ENCODE measurements at regions not wholly inside any gene's neighbourhood (a gene's known extent, or its start where the extent isn't known, plus 50 kb on each side); places are given as distances from the start of the nearest gene placed in this dataset.

DNA sequence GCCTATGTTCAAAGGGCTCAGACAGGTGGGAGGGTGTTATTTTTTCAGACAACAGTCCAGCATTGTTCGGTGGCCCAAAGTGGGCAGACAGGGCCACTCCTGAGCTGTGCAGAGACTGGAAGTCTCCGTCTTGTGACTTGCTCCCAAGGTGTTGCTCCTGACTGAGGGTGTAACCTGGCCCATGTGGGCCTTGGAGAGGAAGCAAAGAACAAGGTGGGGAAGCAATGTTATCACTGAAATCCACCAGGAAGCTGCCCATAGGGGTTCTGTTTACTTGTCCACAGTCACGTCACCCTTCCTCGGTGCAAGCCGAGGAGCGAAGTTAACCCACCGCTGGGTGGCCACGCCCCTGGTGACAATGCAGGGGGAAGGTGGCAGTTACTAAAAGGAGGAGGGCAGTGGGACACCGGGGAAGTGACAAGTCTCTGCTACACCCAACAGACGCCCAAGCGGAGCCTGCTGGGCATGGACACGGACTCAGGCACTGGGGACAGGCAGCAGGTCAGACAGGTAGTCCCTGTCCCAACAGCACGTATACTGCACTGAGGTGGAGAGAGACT, 311.6 kb upstream of the MKI67 start:
- CTCF ChIA-PET: no interaction called here
- H3K4me3 ChIP-seq (ENCODE audit: low read depth, low read length): no peak overlapping the region
- no peak overlapping the region for H3K27ac ChIP-seq (ENCODE audit: low read depth, low read length)
- no peaks in the 10 kb centered on the region for H3K27me3 ChIP-seq (ENCODE audit: control insufficient read depth, insufficient read depth, low read length)
- DNase-seq (ENCODE audit: low read depth, low spot score): no peak
- H3K9me3 ChIP-seq (ENCODE audit: control insufficient read depth, insufficient read depth, low read length): peaks cover 52% of the 10 kb centered on the region
- TF ChIP-seq, protein P1, sequence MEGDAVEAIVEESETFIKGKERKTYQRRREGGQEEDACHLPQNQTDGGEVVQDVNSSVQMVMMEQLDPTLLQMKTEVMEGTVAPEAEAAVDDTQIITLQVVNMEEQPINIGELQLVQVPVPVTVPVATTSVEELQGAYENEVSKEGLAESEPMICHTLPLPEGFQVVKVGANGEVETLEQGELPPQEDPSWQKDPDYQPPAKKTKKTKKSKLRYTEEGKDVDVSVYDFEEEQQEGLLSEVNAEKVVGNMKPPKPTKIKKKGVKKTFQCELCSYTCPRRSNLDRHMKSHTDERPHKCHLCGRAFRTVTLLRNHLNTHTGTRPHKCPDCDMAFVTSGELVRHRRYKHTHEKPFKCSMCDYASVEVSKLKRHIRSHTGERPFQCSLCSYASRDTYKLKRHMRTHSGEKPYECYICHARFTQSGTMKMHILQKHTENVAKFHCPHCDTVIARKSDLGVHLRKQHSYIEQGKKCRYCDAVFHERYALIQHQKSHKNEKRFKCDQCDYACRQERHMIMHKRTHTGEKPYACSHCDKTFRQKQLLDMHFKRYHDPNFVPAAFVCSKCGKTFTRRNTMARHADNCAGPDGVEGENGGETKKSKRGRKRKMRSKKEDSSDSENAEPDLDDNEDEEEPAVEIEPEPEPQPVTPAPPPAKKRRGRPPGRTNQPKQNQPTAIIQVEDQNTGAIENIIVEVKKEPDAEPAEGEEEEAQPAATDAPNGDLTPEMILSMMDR (IDR thresholded peaks at IDR 0.05; ENCODE audit: low read depth, low read length): no peak
- POLR2A ChIA-PET: no interaction called here

DNA sequence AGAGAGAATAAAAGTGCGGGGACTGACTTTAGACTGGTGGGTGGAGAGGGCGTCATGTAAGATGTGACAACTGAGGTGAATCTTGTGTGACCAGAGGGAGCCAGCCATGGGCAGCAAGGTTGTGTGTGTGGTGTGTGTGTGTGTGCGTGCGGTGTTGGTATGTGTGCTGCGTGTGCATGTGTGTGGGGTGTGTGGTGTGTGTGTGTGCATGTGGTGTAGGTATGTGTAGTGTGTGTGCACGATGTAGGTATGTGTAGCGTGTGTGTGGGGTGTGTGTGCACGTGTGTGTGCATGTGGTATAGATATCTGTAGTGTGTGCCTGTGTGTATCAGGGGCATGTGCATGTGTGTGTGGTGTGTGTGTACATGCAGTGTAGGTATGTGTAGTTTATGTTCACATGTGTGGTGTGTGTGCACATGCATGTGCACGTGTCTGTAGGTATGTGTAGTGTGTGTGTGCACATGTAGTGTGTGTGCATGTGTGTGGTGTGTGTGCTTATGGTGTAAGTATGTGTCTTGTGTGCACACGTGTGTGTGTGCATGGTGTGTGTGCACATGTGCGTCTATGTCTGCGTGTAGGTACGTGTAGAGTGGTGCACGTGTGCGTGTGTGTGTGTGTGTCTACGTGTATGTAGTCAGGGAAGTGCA, 312.3 kb upstream of the MKI67 start:
- TF ChIP-seq, protein P1 (IDR thresholded peaks at IDR 0.05; ENCODE audit: low read depth, low read length): no peak
- CTCF ChIA-PET: no interaction called here
- H3K9me3 ChIP-seq (ENCODE audit: control insufficient read depth, insufficient read depth, low read length): peaks cover 49% of the 10 kb centered on the region
- H3K27ac ChIP-seq (ENCODE audit: low read depth, low read length): no peak overlapping the region
- no peak overlapping the region for H3K4me3 ChIP-seq (ENCODE audit: low read depth, low read length)
- DNase-seq (ENCODE audit: low read depth, low spot score): no peak
- no peaks in the 10 kb centered on the region for H3K27me3 ChIP-seq (ENCODE audit: control insufficient read depth, insufficient read depth, low read length)
- POLR2A ChIA-PET: no interaction called here

DNA sequence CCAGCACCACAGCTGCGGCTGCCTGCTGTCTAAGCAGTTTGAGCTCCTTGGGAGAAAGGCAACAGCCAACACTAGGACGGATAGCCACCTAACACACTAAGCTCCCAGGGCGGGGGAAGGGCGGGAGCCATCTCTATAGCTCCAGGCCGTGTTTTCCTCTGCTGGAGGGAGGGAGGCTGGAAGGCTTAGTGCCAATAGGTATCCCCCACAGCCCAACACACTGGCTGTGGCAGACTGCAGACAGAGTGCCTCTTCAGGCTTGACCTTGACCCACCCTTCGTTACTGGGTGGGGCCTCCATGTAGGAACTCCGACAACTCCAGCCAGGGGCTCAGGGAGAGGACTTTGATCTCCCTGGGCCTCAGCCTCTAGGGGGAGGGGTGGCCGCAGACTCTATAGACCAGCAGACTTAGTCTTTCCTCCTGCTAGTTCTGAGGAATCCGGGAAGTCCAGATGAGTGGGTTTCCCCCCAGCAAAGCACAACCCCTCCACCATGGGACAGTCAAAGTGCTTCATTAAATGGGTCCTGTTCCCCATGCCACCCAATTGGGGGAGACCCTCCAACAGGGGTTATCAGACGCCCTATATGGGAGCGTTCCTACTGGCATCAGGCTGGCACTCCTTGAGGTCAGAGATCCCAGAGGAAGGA, 314.4 kb upstream of the MKI67 start:
- ChIA-PET POLR2A (no interaction called here), CTCF (no interaction called here)
- TF ChIP-seq, protein P1 (IDR thresholded peaks at IDR 0.05; ENCODE audit: low read depth, low read length): no peak
- H3K27ac ChIP-seq (ENCODE audit: low read depth, low read length): no peak overlapping the region
- DNase-seq (ENCODE audit: low read depth, low spot score): no peak
- no peak overlapping the region for H3K4me3 ChIP-seq (ENCODE audit: low read depth, low read length)
- H3K9me3 ChIP-seq (ENCODE audit: control insufficient read depth, insufficient read depth, low read length): peaks cover 33% of the 10 kb centered on the region
- H3K27me3 ChIP-seq (ENCODE audit: control insufficient read depth, insufficient read depth, low read length): no peaks in the 10 kb centered on the region

DNA sequence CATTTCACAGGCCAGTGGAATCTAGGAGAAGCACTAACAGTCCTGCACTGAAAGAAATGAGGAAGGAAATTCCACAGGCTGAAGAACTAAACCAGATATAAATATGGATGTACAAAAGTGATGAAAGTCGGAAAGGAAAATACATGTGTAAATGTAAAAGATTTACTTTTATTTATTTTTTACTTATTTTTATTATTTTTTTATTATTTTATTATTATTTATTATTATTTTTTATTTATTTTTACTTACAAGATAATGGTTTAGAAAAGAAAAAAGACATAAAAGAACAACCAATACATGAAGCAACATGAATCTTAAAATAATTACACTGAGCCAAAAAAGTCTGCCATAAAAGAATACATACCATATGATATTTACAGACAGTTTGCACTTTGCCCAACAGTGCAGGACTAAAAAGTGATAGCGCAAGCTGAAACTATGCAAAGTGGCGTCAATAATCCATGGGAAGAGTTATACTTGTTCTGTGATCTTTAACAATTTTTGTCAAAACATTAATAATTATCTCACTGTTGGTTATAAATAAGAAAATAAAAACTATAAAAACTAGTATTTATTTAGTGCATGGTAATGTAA, 317.8 kb upstream of the MKI67 start:
- Histone ChIP-seq H3K27ac (ENCODE audit: low read depth, low read length) (no peak overlapping the region), H3K9me3 (ENCODE audit: control insufficient read depth, insufficient read depth, low read length) (peaks cover 22% of the 10 kb centered on the region), H3K4me3 (ENCODE audit: low read depth, low read length) (no peak overlapping the region), H3K27me3 (ENCODE audit: control insufficient read depth, insufficient read depth, low read length) (no peaks in the 10 kb centered on the region)
- DNase-seq (ENCODE audit: low read depth, low spot score): no peak
- ChIA-PET POLR2A (no interaction called here), CTCF (no interaction called here)
- TF ChIP-seq, protein P1 (IDR thresholded peaks at IDR 0.05; ENCODE audit: low read depth, low read length): no peak

GRCh38 chr10:128448796-128449195, 322.6 kb upstream of the MKI67 start:
- Histone ChIP-seq H3K27ac (ENCODE audit: low read depth, low read length) (no peak overlapping the region), H3K27me3 (ENCODE audit: control insufficient read depth, insufficient read depth, low read length) (no peaks in the 10 kb centered on the region), H3K4me3 (ENCODE audit: low read depth, low read length) (no peak overlapping the region), H3K9me3 (ENCODE audit: control insufficient read depth, insufficient read depth, low read length) (peaks cover 29% of the 10 kb centered on the region)
- CTCF ChIA-PET: no interaction called here
- TF ChIP-seq, protein P1 (IDR thresholded peaks at IDR 0.05; ENCODE audit: low read depth, low read length): no peak
- no peak for DNase-seq (ENCODE audit: low read depth, low spot score)
- POLR2A ChIA-PET: no interaction called here
